PFSK-1 (cell line): ENCODE measurements at regions not wholly inside any gene's neighbourhood (a gene's known extent, or its start where the extent isn't known, plus 50 kb on each side); places are given as distances from the start of the nearest gene placed in this dataset.

Source experiments
- POLR2AphosphoS5 ChIP-seq: IDR thresholded peaks from 2 replicates; pipeline ENCODE4 v1.6.1; 2012; ENCODE audit warnings: low read depth, mild to moderate bottlenecking, control low read depth, low read length, moderate library complexity
- TAF1 ChIP-seq: IDR thresholded peaks from 2 replicates; pipeline ENCODE4 v1.6.1; 2012; ENCODE audit warnings: low read length, control low read depth, borderline replicate concordance; ENCODE audit not compliant: insufficient read depth

GRCh38 chr6:105909106-105909505, 177.0 kb upstream of the PRDM1 start:
- no peak for TF ChIP-seq POLR2AphosphoS5
- no peak for TF ChIP-seq TAF1
